GM21825 (cell line): ENCODE measurements at regions not wholly inside any gene's neighbourhood (a gene's known extent, or its start where the extent isn't known, plus 50 kb on each side); places are given as distances from the start of the nearest gene placed in this dataset.

ENCODE experiments used
- ATAC-seq: cut with Tn5 transposase; IDR thresholded peaks from one replicate; pipeline ENCODE4 v1.9.1; 2021; ENCODE audit warnings: mild to moderate bottlenecking, moderate library complexity; ENCODE audit not compliant: unreplicated experiment

- ATAC-seq = no peak
Observed at GRCh38 chr14:40213701-40214100, 781.5 kb upstream of the FBXO33 start.

- ATAC-seq = no peak
Observed at GRCh38 chr14:40204441-40205175, 772.4 kb upstream of the FBXO33 start.

GRCh38 chr14:40199101-40199500 lies 766.9 kb upstream of the FBXO33 start:
- no peak for ATAC-seq

- no peak for ATAC-seq
Observed at GRCh38 chr14:40197344-40197743, 765.1 kb upstream of the FBXO33 start.

- ATAC-seq = no peak
Observed at GRCh38 chr14:40188006-40188405, 755.8 kb upstream of the FBXO33 start.

- no peak for ATAC-seq
Observed at GRCh38 chr14:40164083-40164482, 731.9 kb upstream of the FBXO33 start.

- no peak for ATAC-seq
Observed at GRCh38 chr14:40139657-40140056, 707.4 kb upstream of the FBXO33 start.

GRCh38 chr14:40133463-40133862 lies 701.2 kb upstream of the FBXO33 start:
- no peak for ATAC-seq

GRCh38 chr14:40129159-40129558 lies 696.9 kb upstream of the FBXO33 start:
- no peak for ATAC-seq

- no peak for ATAC-seq
Observed at GRCh38 chr14:40123816-40124215, 691.6 kb upstream of the FBXO33 start.

GRCh38 chr14:40122968-40123648 lies 690.9 kb upstream of the FBXO33 start:
- ATAC-seq = peak; percentile 65

GRCh38 chr14:40119765-40120164 lies 687.5 kb upstream of the FBXO33 start:
- no peak for ATAC-seq

GRCh38 chr14:40119321-40119720 lies 687.1 kb upstream of the FBXO33 start:
- ATAC-seq = no peak

- ATAC-seq = no peak
Observed at GRCh38 chr14:40115583-40115982, 683.4 kb upstream of the FBXO33 start.

GRCh38 chr14:40113671-40114070 lies 681.4 kb upstream of the FBXO33 start:
- ATAC-seq = no peak

GRCh38 chr14:40100544-40101196 lies 668.4 kb upstream of the FBXO33 start:
- ATAC-seq = no peak

- no peak for ATAC-seq
Observed at GRCh38 chr14:40099316-40099715, 667.1 kb upstream of the FBXO33 start.

- ATAC-seq = no peak
Observed at GRCh38 chr14:40098468-40098867, 666.2 kb upstream of the FBXO33 start.

- ATAC-seq = no peak
Observed at GRCh38 chr14:40096968-40097367, 664.7 kb upstream of the FBXO33 start.

GRCh38 chr14:40093800-40094199 lies 661.6 kb upstream of the FBXO33 start:
- ATAC-seq = no peak

GRCh38 chr14:40074169-40074568 lies 641.9 kb upstream of the FBXO33 start:
- no peak for ATAC-seq

GRCh38 chr14:40072175-40072574 lies 639.9 kb upstream of the FBXO33 start:
- ATAC-seq = no peak
